GM12878 (cell line): ENCODE measurements at regions not wholly inside any gene's neighbourhood (a gene's known extent, or its start where the extent isn't known, plus 50 kb on each side); places are given as distances from the start of the nearest gene placed in this dataset.

Experiments
- ATAC-seq: fragments of 200-7000 bp; cut with Tn5 transposase; 3 replicates; pipeline ENCODE4 v1.9.1; 2020; ENCODE audit warnings: mild to moderate bottlenecking, moderate library complexity
- BruUV-seq: library from RNA; stranded (reverse); fragments of 400-500 nt; replicated peaks from 2 replicates; lab custom pipeline; 2021; lab: Mats Ljungman, UMichigan
- CTCF ChIA-PET: fragments of 300-600 bp; sonication (Branson Sonifier 250); formaldehyde crosslinking; extraction: SDS; loops from one replicate; lab custom pipeline; 2021; ENCODE audit warnings: inconsistent platforms; lab: Yijun Ruan, JAX
- POLR2A ChIA-PET: fragments of 350-600 bp; formaldehyde crosslinking; extraction: SDS; loops from one replicate; lab custom pipeline; 2021; ENCODE audit warnings: inconsistent platforms; lab: Charles Lee
- RAD21 ChIA-PET: fragments of 300-600 bp; sonication (Branson Sonifier 250); formaldehyde crosslinking; loops from one replicate; lab custom pipeline; 2023; ENCODE audit warnings: antibody characterized with exemption; ENCODE audit not compliant: unreplicated experiment; lab: Charles Lee
- SMC1A ChIA-PET: fragments of 300-600 bp; sonication (Branson Sonifier 250); formaldehyde crosslinking; loops from one replicate; lab custom pipeline; 2023; ENCODE audit not compliant: unreplicated experiment, uncharacterized antibody; lab: Charles Lee
- DNase-seq: peaks from one replicate; pipeline ENCODE4 v3.0.0-alpha.2; 2011; ENCODE audit warnings: low read depth, low spot score
- FAIRE-seq: peaks from 3 replicates; lab custom pipeline; 2011; peaks lifted over from hg19 to GRCh38; lab: Jason Lieb, UNC
- H2AFZ ChIP-seq: 2 replicates; pipeline ENCODE4 v1.6.0; 2011; ENCODE audit warnings: low read depth, low read length, control low read depth; ENCODE audit not compliant: control insufficient read depth
- H3K27ac ChIP-seq: 2 replicates; pipeline ENCODE4 v1.5.1; 2011; ENCODE audit warnings: control low read depth; ENCODE audit not compliant: control insufficient read depth, insufficient read depth
- H3K27me3 ChIP-seq, 2 experiments: replicated peaks in 1 of 2; 2 replicates each; pipeline versions ENCODE4 v1.6.0 to v1.6.1; 2011; ENCODE audit warnings: low read length in 1 of 2; ENCODE audit not compliant: control insufficient read depth in 2 of 2, insufficient read depth in 2 of 2
- H3K36me3 ChIP-seq, 2 experiments: 2 replicates each; pipeline ENCODE4 v1.5.1; 2011; ENCODE audit warnings: low read length in 1 of 2; ENCODE audit not compliant: control insufficient read depth in 2 of 2, insufficient read depth in 2 of 2
- H3K4me1 ChIP-seq: 2 replicates; pipeline ENCODE4 v1.6.1; 2011; ENCODE audit warnings: mild to moderate bottlenecking, low read length, moderate library complexity, mixed read lengths; ENCODE audit not compliant: control insufficient read depth, insufficient read depth
- H3K4me2 ChIP-seq: 2 replicates; pipeline ENCODE4 v1.6.0; 2011; ENCODE audit warnings: control low read depth; ENCODE audit not compliant: control insufficient read depth, insufficient read depth
- H3K4me3 ChIP-seq: fragments of 200-600 bp; sonication (generic); 2 replicates; pipeline ENCODE4 v1.5.1; 2016
- H3K79me2 ChIP-seq: 2 replicates; pipeline ENCODE4 v1.6.0; 2011; ENCODE audit warnings: low read length; ENCODE audit not compliant: control insufficient read depth, insufficient read depth
- H3K9ac ChIP-seq: 2 replicates; pipeline ENCODE4 v1.8.0; 2011; ENCODE audit warnings: low read length, control low read depth, mixed read lengths; ENCODE audit not compliant: control insufficient read depth, insufficient read depth
- H3K9me3 ChIP-seq: replicated peaks from 3 replicates; pipeline ENCODE4 v1.5.1; 2011; ENCODE audit warnings: mild to moderate bottlenecking, low read length; ENCODE audit not compliant: control insufficient read depth, insufficient read depth
- H4K20me1 ChIP-seq: 2 replicates; pipeline ENCODE4 v1.6.0; 2011; ENCODE audit not compliant: control insufficient read depth, insufficient read depth
- ASH2L ChIP-seq: fragments of 300-600, 200-600 bp; sonication (generic); IDR thresholded peaks from 2 replicates; pipeline ENCODE4 v1.6.1; 2017; ENCODE audit warnings: low read depth, mild to moderate bottlenecking, borderline replicate concordance
- CREB1 ChIP-seq: IDR thresholded peaks from 2 replicates; pipeline ENCODE4 v1.6.1; 2012; ENCODE audit warnings: low read depth, mild to moderate bottlenecking, inconsistent platforms
- DPF2 ChIP-seq: fragments of 450-650 bp; IDR thresholded peaks from 2 replicates; pipeline ENCODE4 v1.6.1; 2017; ENCODE audit warnings: mild to moderate bottlenecking
- HCFC1 ChIP-seq: fragments of 150-350 bp; IDR thresholded peaks from 2 replicates; pipeline ENCODE4 v1.6.1; 2014; ENCODE audit warnings: low read length
- MEF2A ChIP-seq: IDR thresholded peaks from 2 replicates; pipeline ENCODE4 v1.6.1; 2011; ENCODE audit warnings: low read depth, mild to moderate bottlenecking, low read length, moderate library complexity; ENCODE audit not compliant: insufficient read depth
- MXI1 ChIP-seq: fragments of 150-350 bp; IDR thresholded peaks from 2 replicates; pipeline ENCODE4 v1.6.1; 2011; ENCODE audit warnings: low read depth, mild to moderate bottlenecking, inconsistent platforms, low read length, improper control_type of control experiment
- NR2C2 ChIP-seq: IDR thresholded peaks from 2 replicates; pipeline ENCODE4 v1.6.1; 2011; ENCODE audit warnings: borderline replicate concordance, low read depth; ENCODE audit not compliant: control insufficient read depth, insufficient read length
- PML ChIP-seq: IDR thresholded peaks from 2 replicates; pipeline ENCODE4 v1.6.1; 2012; ENCODE audit warnings: low read length, inconsistent platforms
- ZNF622 ChIP-seq: fragments of 450-650 bp; IDR thresholded peaks from 2 replicates; pipeline ENCODE4 v1.6.1; 2017; ENCODE audit warnings: mild to moderate bottlenecking, inconsistent platforms
- WGBS: methylation state at CpG from one replicate; pipeline ENCODE4 v1.1.6; 2016; ENCODE audit warnings: low lambda C conversion rate; ENCODE audit not compliant: insufficient replicate concordance, insufficient coverage; ENCODE audit errors: missing lambda C conversion rate; 5-methylcytosine and 5-hydroxymethylcytosine counted together
- in situ Hi-C: fragments of 300-500 bp; cut with MboI; formaldehyde crosslinking; loops from 9 replicates; pipeline ENCODE4 v1.14.3; 2018; ENCODE audit warnings: mixed read lengths
- intact Hi-C: fragments of 100-400 bp; cut with micrococcal nuclease; formaldehyde crosslinking; loops from one replicate; pipeline ENCODE4 v1.14.2; 2022; ENCODE audit not compliant: unreplicated experiment
- TF ChIP-seq, protein P1 (sequence below): IDR thresholded peaks from 2 replicates; pipeline ENCODE4 v1.6.1; 2011; ENCODE audit warnings: low read depth, low read length, improper control_type of control experiment, borderline replicate concordance
- TF ChIP-seq, protein P2 (sequence below): fragments of 450-650 bp; IDR thresholded peaks from 2 replicates; pipeline ENCODE4 v1.6.1; 2017; ENCODE audit warnings: mild to moderate bottlenecking, moderate library complexity
- TF ChIP-seq, protein P3 (sequence below): IDR thresholded peaks from 2 replicates; pipeline ENCODE4 v1.6.1; 2012; ENCODE audit warnings: mild to moderate bottlenecking, low read depth, low read length

DNA sequence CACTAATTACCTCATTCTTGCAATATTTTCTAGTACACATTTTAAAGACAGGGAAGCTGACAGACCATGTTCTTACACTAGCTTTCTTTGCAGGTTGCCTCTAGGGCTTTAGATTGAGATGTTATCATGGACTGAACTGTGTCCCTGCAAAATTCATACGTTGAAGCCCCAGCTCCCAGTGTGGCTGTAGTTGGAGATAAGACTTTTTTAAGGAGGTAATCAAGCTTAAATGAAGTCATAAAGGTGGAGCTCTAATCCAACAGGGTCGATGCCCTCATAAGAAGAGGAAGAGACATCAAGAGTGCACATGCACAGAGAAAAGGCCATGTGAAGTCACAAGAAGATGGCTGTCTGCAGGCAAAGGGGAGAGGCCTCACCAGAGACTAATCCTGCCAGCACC lies 471.2 kb upstream of the ACTBL2 start:
- Histone ChIP-seq H4K20me1 (no peaks in the 10 kb centered on the region), H2AFZ (no peak overlapping the region), H3K4me3 (no peak overlapping the region), H3K27ac (no peak overlapping the region), H3K79me2 (no peaks in the 10 kb centered on the region), H3K4me2 (no peak overlapping the region), H3K9me3 (no peaks in the 10 kb centered on the region), H3K36me3 (no peaks in the 10 kb centered on the region), H3K9ac (no peak overlapping the region), H3K4me1 (no peaks in the 10 kb centered on the region), H3K27me3 (no peaks in the 10 kb centered on the region)
- TF ChIP-seq CREB1 = no peak
- no peak for TF ChIP-seq MXI1
- TF ChIP-seq PML = no peak
- no peak for TF ChIP-seq HCFC1
- TF ChIP-seq, protein P1, sequence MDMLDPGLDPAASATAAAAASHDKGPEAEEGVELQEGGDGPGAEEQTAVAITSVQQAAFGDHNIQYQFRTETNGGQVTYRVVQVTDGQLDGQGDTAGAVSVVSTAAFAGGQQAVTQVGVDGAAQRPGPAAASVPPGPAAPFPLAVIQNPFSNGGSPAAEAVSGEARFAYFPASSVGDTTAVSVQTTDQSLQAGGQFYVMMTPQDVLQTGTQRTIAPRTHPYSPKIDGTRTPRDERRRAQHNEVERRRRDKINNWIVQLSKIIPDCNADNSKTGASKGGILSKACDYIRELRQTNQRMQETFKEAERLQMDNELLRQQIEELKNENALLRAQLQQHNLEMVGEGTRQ = no peak
- no peak for TF ChIP-seq ASH2L
- TF ChIP-seq NR2C2 = no peak
- TF ChIP-seq, protein P2, sequence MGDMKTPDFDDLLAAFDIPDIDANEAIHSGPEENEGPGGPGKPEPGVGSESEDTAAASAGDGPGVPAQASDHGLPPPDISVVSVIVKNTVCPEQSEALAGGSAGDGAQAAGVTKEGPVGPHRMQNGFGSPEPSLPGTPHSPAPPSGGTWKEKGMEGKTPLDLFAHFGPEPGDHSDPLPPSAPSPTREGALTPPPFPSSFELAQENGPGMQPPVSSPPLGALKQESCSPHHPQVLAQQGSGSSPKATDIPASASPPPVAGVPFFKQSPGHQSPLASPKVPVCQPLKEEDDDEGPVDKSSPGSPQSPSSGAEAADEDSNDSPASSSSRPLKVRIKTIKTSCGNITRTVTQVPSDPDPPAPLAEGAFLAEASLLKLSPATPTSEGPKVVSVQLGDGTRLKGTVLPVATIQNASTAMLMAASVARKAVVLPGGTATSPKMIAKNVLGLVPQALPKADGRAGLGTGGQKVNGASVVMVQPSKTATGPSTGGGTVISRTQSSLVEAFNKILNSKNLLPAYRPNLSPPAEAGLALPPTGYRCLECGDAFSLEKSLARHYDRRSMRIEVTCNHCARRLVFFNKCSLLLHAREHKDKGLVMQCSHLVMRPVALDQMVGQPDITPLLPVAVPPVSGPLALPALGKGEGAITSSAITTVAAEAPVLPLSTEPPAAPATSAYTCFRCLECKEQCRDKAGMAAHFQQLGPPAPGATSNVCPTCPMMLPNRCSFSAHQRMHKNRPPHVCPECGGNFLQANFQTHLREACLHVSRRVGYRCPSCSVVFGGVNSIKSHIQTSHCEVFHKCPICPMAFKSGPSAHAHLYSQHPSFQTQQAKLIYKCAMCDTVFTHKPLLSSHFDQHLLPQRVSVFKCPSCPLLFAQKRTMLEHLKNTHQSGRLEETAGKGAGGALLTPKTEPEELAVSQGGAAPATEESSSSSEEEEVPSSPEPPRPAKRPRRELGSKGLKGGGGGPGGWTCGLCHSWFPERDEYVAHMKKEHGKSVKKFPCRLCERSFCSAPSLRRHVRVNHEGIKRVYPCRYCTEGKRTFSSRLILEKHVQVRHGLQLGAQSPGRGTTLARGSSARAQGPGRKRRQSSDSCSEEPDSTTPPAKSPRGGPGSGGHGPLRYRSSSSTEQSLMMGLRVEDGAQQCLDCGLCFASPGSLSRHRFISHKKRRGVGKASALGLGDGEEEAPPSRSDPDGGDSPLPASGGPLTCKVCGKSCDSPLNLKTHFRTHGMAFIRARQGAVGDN = no peak
- no peak for TF ChIP-seq DPF2
- no peak for TF ChIP-seq MEF2A
- no peak for TF ChIP-seq ZNF622
- TF ChIP-seq, protein P3, sequence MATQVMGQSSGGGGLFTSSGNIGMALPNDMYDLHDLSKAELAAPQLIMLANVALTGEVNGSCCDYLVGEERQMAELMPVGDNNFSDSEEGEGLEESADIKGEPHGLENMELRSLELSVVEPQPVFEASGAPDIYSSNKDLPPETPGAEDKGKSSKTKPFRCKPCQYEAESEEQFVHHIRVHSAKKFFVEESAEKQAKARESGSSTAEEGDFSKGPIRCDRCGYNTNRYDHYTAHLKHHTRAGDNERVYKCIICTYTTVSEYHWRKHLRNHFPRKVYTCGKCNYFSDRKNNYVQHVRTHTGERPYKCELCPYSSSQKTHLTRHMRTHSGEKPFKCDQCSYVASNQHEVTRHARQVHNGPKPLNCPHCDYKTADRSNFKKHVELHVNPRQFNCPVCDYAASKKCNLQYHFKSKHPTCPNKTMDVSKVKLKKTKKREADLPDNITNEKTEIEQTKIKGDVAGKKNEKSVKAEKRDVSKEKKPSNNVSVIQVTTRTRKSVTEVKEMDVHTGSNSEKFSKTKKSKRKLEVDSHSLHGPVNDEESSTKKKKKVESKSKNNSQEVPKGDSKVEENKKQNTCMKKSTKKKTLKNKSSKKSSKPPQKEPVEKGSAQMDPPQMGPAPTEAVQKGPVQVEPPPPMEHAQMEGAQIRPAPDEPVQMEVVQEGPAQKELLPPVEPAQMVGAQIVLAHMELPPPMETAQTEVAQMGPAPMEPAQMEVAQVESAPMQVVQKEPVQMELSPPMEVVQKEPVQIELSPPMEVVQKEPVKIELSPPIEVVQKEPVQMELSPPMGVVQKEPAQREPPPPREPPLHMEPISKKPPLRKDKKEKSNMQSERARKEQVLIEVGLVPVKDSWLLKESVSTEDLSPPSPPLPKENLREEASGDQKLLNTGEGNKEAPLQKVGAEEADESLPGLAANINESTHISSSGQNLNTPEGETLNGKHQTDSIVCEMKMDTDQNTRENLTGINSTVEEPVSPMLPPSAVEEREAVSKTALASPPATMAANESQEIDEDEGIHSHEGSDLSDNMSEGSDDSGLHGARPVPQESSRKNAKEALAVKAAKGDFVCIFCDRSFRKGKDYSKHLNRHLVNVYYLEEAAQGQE = no peak
- no TSS peak for BruUV-seq
- ATAC-seq = no peak
- CTCF ChIA-PET = no interaction called here
- RAD21 ChIA-PET = no interaction called here
- POLR2A ChIA-PET = interaction anchor here (0.6 kb wide), 1 partner anchor 76 kb away, joined by 4 read pairs; no protein-coding TSS in a partner anchor
- SMC1A ChIA-PET = no interaction called here
- WGBS = 6% methylated on average over 2 of the region's 2 CpGs
- no peak for FAIRE-seq
- in situ Hi-C loops (no loop called here), intact Hi-C loops (no loop called here)
- no peak for DNase-seq
